ENCODE measurements at regions not wholly inside any gene's neighbourhood (a gene's known extent, or its start where the extent isn't known, plus 50 kb on each side); places are given as distances from the start of the nearest gene placed in this dataset.

- no peak for DNase-seq (ENCODE audit: low spot score)
Measured at GRCh38 chr2:220969348-220969747, 602.8 kb downstream of the EPHA4 start.

- DNase-seq (ENCODE audit: low spot score) = no peak
Measured at GRCh38 chr2:220980966-220981675, 591.0 kb downstream of the EPHA4 start.

- no peak for DNase-seq (ENCODE audit: low spot score)
Measured at GRCh38 chr2:220981926-220982325, 590.2 kb downstream of the EPHA4 start.

- DNase-seq (ENCODE audit: low spot score) = no peak
Measured at GRCh38 chr2:220985561-220985960, 586.5 kb downstream of the EPHA4 start.

- no peak for DNase-seq (ENCODE audit: low spot score)
Measured at GRCh38 chr2:220987839-220988238, 584.3 kb downstream of the EPHA4 start.

GRCh38 chr2:220991972-220992371, 580.1 kb downstream of the EPHA4 start:
- DNase-seq (ENCODE audit: low spot score) = no peak

- DNase-seq (ENCODE audit: low spot score) = no peak
Measured at GRCh38 chr2:220994846-220995245, 577.3 kb downstream of the EPHA4 start.

- no peak for DNase-seq (ENCODE audit: low spot score)
Measured at GRCh38 chr2:220995581-220995980, 576.5 kb downstream of the EPHA4 start.

GRCh38 chr2:220998156-220998555, 573.9 kb downstream of the EPHA4 start:
- DNase-seq (ENCODE audit: low spot score) = no peak

- no peak for DNase-seq (ENCODE audit: low spot score)
Measured at GRCh38 chr2:220999356-220999755, 572.7 kb downstream of the EPHA4 start.

- no peak for DNase-seq (ENCODE audit: low spot score)
Measured at GRCh38 chr2:221001381-221001801, 570.7 kb downstream of the EPHA4 start.

- DNase-seq (ENCODE audit: low spot score) = no peak
Measured at GRCh38 chr2:221002101-221002685, 569.9 kb downstream of the EPHA4 start.

- DNase-seq (ENCODE audit: low spot score) = no peak
Measured at GRCh38 chr2:221005338-221005737, 566.8 kb downstream of the EPHA4 start.

GRCh38 chr2:221006084-221006483, 566.0 kb downstream of the EPHA4 start:
- DNase-seq (ENCODE audit: low spot score) = no peak

- DNase-seq (ENCODE audit: low spot score) = no peak
Measured at GRCh38 chr2:221016551-221016950, 555.6 kb downstream of the EPHA4 start.

GRCh38 chr2:221018262-221018661, 553.8 kb downstream of the EPHA4 start:
- no peak for DNase-seq (ENCODE audit: low spot score)

- no peak for DNase-seq (ENCODE audit: low spot score)
Measured at GRCh38 chr2:221019668-221020067, 552.4 kb downstream of the EPHA4 start.

- no peak for DNase-seq (ENCODE audit: low spot score)
Measured at GRCh38 chr2:221022554-221022953, 549.5 kb downstream of the EPHA4 start.

- DNase-seq (ENCODE audit: low spot score) = no peak
Measured at GRCh38 chr2:221025398-221025797, 546.7 kb downstream of the EPHA4 start.

GRCh38 chr2:221034026-221034701, 537.9 kb downstream of the EPHA4 start:
- no peak for DNase-seq (ENCODE audit: low spot score)

- DNase-seq (ENCODE audit: low spot score) = no peak
Measured at GRCh38 chr2:221034973-221035372, 537.1 kb downstream of the EPHA4 start.

- no peak for DNase-seq (ENCODE audit: low spot score)
Measured at GRCh38 chr2:221042926-221043325, 529.2 kb downstream of the EPHA4 start.

- DNase-seq (ENCODE audit: low spot score) = no peak
Measured at GRCh38 chr2:221044781-221045180, 527.3 kb downstream of the EPHA4 start.
